GM12864 (cell line): ENCODE measurements at regions not wholly inside any gene's neighbourhood (a gene's known extent, or its start where the extent isn't known, plus 50 kb on each side); places are given as distances from the start of the nearest gene placed in this dataset.

Experiments used
- DNase-seq: peaks from one replicate; pipeline ENCODE4 v3.0.0-alpha.2; 2011; ENCODE audit warnings: low read depth
- H3K4me3 ChIP-seq: 2 replicates; pipeline ENCODE4 v1.5.1; 2011; ENCODE audit warnings: mild to moderate bottlenecking, low read depth, low read length, control low read depth
- CTCF ChIP-seq: IDR thresholded peaks from 2 replicates; pipeline ENCODE4 v1.5.1; 2011; ENCODE audit warnings: low read depth, mild to moderate bottlenecking, moderate library complexity, low read length, control low read depth, inconsistent platforms; ENCODE audit errors: missing control alignments

GRCh38 chr12:112714166-112714710, 77.3 kb upstream of the RPH3A start:
- no peak for TF ChIP-seq CTCF
- H3K4me3 ChIP-seq = no peak overlapping the region
- DNase-seq = no peak

GRCh38 chr12:112716099-112717093, 75.2 kb upstream of the RPH3A start:
- no peak for DNase-seq

GRCh38 chr12:112728864-112729263, 62.7 kb upstream of the RPH3A start:
- H3K4me3 ChIP-seq = no peak overlapping the region
- no peak for DNase-seq
- no peak for TF ChIP-seq CTCF

More at GRCh38 chr12:112716099-112717093, 75.2 kb upstream of the RPH3A start:
- no peak for TF ChIP-seq CTCF
- H3K4me3 ChIP-seq = no peak overlapping the region

- H3K4me3 ChIP-seq = no peak overlapping the region
- DNase-seq = no peak
- TF ChIP-seq CTCF = no peak
These were observed 56.5 kb upstream of the RPH3A start for GRCh38 chr12:112734859-112735695.

- DNase-seq = no peak
- TF ChIP-seq CTCF = no peak
- no peak overlapping the region for H3K4me3 ChIP-seq
These were observed 53.0 kb upstream of the RPH3A start for GRCh38 chr12:112738531-112738930.

- H3K4me3 ChIP-seq = no peak overlapping the region
- no peak for TF ChIP-seq CTCF
- DNase-seq = no peak
These were observed 51.1 kb upstream of the RPH3A start for GRCh38 chr12:112740387-112740934.
